ENCODE measurements at regions not wholly inside any gene's neighbourhood (a gene's known extent, or its start where the extent isn't known, plus 50 kb on each side); places are given as distances from the start of the nearest gene placed in this dataset.
A peak's percentile ranks its signal among the peaks of the same experiment; 100 is the strongest.
"Not testable (repeated sequence)": the region's sequence is repeated elsewhere in the genome, so short reads cannot be mapped to it uniquely, and the experiment has no call there.

- no peak for DNase-seq
These were observed 597.9 kb downstream of the PDCD6IP start for GRCh38 chr3:34396288-34396687.

- DNase-seq: no peak
These were observed 598.5 kb downstream of the PDCD6IP start for GRCh38 chr3:34396956-34397355.

GRCh38 chr3:34399401-34399800 is 601.0 kb downstream of the PDCD6IP start:
- no peak for DNase-seq

GRCh38 chr3:34405159-34405558 is 606.7 kb downstream of the PDCD6IP start:
- DNase-seq: no peak

- DNase-seq: no peak
These were observed 608.9 kb downstream of the PDCD6IP start for GRCh38 chr3:34407281-34407680.

GRCh38 chr3:34408088-34408487 is 609.7 kb downstream of the PDCD6IP start:
- no peak for DNase-seq

GRCh38 chr3:34411596-34411995 is 613.2 kb downstream of the PDCD6IP start:
- DNase-seq: no peak

- peak; percentile 49 for DNase-seq
These were observed 621.4 kb downstream of the PDCD6IP start for GRCh38 chr3:34419801-34420200.

GRCh38 chr3:34421762-34422161 is 623.3 kb downstream of the PDCD6IP start:
- DNase-seq: no peak

GRCh38 chr3:34439796-34440195 is 641.4 kb downstream of the PDCD6IP start:
- no peak for DNase-seq

- no peak for DNase-seq
These were observed 645.7 kb downstream of the PDCD6IP start for GRCh38 chr3:34444137-34444536.

GRCh38 chr3:34449305-34449704 is 650.9 kb downstream of the PDCD6IP start:
- DNase-seq: no peak

GRCh38 chr3:34463414-34463813 is 665.0 kb downstream of the PDCD6IP start:
- no peak for DNase-seq

- no peak for DNase-seq
These were observed 666.2 kb downstream of the PDCD6IP start for GRCh38 chr3:34464646-34465045.

GRCh38 chr3:34475851-34476250 is 677.4 kb downstream of the PDCD6IP start:
- DNase-seq: no peak

GRCh38 chr3:34483311-34483887 is 685.0 kb downstream of the PDCD6IP start:
- peak; percentile 53 for DNase-seq

GRCh38 chr3:34504366-34504765 is 705.9 kb downstream of the PDCD6IP start:
- no peak for DNase-seq

- no peak for DNase-seq
These were observed 706.3 kb downstream of the PDCD6IP start for GRCh38 chr3:34504775-34505174.

GRCh38 chr3:34508732-34509131 is 710.3 kb downstream of the PDCD6IP start:
- no peak for DNase-seq

GRCh38 chr3:34511891-34512290 is 713.5 kb downstream of the PDCD6IP start:
- DNase-seq: no peak

- not testable (repeated sequence) for DNase-seq
These were observed 720.6 kb downstream of the PDCD6IP start for GRCh38 chr3:34519008-34519407.

GRCh38 chr3:34531156-34531555 is 732.7 kb downstream of the PDCD6IP start:
- DNase-seq: no peak

GRCh38 chr3:34533451-34533850 is 735.0 kb downstream of the PDCD6IP start:
- no peak for DNase-seq

- DNase-seq: no peak
These were observed 735.6 kb downstream of the PDCD6IP start for GRCh38 chr3:34534013-34534412.

- no peak for DNase-seq
These were observed 745.7 kb downstream of the PDCD6IP start for GRCh38 chr3:34544136-34544535.
